A549 (cell line): ENCODE measurements at regions not wholly inside any gene's neighbourhood (a gene's known extent, or its start where the extent isn't known, plus 50 kb on each side); places are given as distances from the start of the nearest gene placed in this dataset.

Experiments used
- CEBPB ChIP-seq, 2 experiments: fragments of >200 bp in 1 of 2; sonication (Bioruptor Twin) in 1 of 2; formaldehyde crosslinking in 1 of 2; IDR thresholded peaks; 2 replicates each; pipeline ENCODE4 v1.6.1; 2012 to 2016
- CTCF ChIP-seq: fragments of >200 bp; sonication (Bioruptor Twin); formaldehyde crosslinking; IDR thresholded peaks from 3 replicates; pipeline ENCODE4 v1.5.1; 2016
- EP300 ChIP-seq, 2 experiments: fragments of >200 bp; sonication (Bioruptor Twin); formaldehyde crosslinking; IDR thresholded peaks; 2 replicates in 1 of 2; 3 replicates in 1 of 2; pipeline ENCODE4 v1.6.1; 2016 to 2017
- ESRRA ChIP-seq: fragments of 150-350 bp; IDR thresholded peaks from 2 replicates; pipeline ENCODE4 v1.6.1; 2014; ENCODE audit warnings: mild to moderate bottlenecking, low read length, borderline replicate concordance
- JUN ChIP-seq, 2 experiments: fragments of >200 bp; sonication (Bioruptor Twin); formaldehyde crosslinking; IDR thresholded peaks; 2 replicates in 1 of 2; 3 replicates in 1 of 2; pipeline ENCODE4 v1.6.1; 2016 to 2017
- JUNB ChIP-seq: fragments of >200 bp; sonication (Bioruptor Twin); formaldehyde crosslinking; IDR thresholded peaks from 2 replicates; pipeline ENCODE4 v1.6.1; 2016
- KDM1A ChIP-seq: fragments of 200-600 bp; sonication (generic); IDR thresholded peaks from 2 replicates; pipeline ENCODE4 v1.6.1; 2016; ENCODE audit warnings: low read depth, mild to moderate bottlenecking
- MAFK ChIP-seq: fragments of 450-650 bp; IDR thresholded peaks from 2 replicates; pipeline ENCODE4 v1.6.1; 2014; ENCODE audit not compliant: partially characterized antibody
- RARB ChIP-seq: fragments of 250-450 bp; sonication (Bioruptor Pico); IDR thresholded peaks from 2 replicates; pipeline ENCODE4 v1.8.0; 2021; ENCODE audit warnings: mild to moderate bottlenecking, moderate library complexity
- RFX5 ChIP-seq: fragments of 450-650 bp; IDR thresholded peaks from 2 replicates; pipeline ENCODE4 v1.7.1; 2014; ENCODE audit warnings: antibody characterized with exemption, mild to moderate bottlenecking, moderate library complexity
- TF ChIP-seq, protein P1 (sequence below): IDR thresholded peaks from 2 replicates; pipeline ENCODE4 v1.6.1; 2012

DNA sequence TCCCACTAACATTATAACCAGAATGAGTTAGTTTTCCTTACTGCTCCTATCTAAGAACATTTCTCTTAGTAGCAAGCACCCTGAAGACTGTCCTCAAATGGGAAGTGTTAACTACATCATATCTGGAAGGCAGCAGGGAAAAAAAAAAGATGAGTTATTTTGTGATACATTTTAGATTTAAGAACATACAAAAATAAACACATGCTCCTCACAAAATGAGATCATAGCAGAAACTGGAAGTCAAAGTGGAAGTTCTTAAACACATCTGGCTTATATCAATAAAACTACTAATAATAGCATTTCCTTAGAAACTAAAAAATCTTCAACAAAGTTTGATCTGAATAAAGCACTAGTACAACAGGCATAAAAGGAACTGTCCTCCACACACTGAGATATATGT is 70.4 kb downstream of the SLITRK6 start:
- no peak for TF ChIP-seq CTCF
- no peak for TF ChIP-seq EP300 (IDR thresholded peaks at IDR 0.05)
- no peak for TF ChIP-seq RARB (CRISPR knock-in tag)
- TF ChIP-seq, protein P1, sequence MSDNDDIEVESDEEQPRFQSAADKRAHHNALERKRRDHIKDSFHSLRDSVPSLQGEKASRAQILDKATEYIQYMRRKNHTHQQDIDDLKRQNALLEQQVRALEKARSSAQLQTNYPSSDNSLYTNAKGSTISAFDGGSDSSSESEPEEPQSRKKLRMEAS: no peak
- no peak for TF ChIP-seq CEBPB (IDR thresholded peaks at IDR 0.05)
- TF ChIP-seq MAFK: no peak
- TF ChIP-seq ESRRA: no peak
- no peak for TF ChIP-seq KDM1A
- TF ChIP-seq JUN (IDR thresholded peaks at IDR 0.05): no peak
- no peak for TF ChIP-seq RFX5
- TF ChIP-seq JUNB: no peak
